ENCODE measurements at regions not wholly inside any gene's neighbourhood (a gene's known extent, or its start where the extent isn't known, plus 50 kb on each side); places are given as distances from the start of the nearest gene placed in this dataset.

DNA sequence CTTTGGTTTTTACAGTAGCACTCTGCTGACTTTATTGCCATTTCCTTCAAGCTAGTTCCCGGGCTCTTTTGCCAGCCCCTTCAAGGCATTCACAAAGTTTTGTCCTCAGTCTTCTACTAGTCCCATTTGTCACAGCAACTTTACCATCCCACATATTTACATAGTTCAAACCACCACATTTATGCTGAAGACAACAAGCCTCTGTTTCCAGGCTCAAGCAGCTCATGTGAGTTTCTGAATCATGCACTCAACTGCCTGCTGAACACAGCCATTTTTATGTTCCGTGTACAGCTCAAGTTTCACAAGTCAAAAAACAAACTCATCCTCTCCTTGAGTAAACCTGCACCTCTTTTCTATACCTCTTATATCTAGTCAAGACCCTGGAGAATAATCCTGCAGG, 977.0 kb upstream of the SLC10A2 start:
- Histone ChIP-seq H2AFZ (no peak overlapping the region), H3K9me2 (ENCODE audit: insufficient read depth) (no peaks in the 10 kb centered on the region), H3K4me1 (ENCODE audit: insufficient read depth) (no peaks in the 10 kb centered on the region), H3K27me3 (replicated peaks; ENCODE audit: insufficient read depth) (no peaks in the 10 kb centered on the region), H3K4me3 (no peak overlapping the region), H3K4me2 (ENCODE audit: unreplicated experiment) (no peak overlapping the region), H3K79me2 (ENCODE audit: insufficient read depth) (no peaks in the 10 kb centered on the region), H3K9ac (no peak overlapping the region), H3K36me3 (ENCODE audit: low read depth) (no peaks in the 10 kb centered on the region), H3K9me3 (ENCODE audit: low read depth) (no peaks in the 10 kb centered on the region), H3F3A (ENCODE audit: insufficient read depth) (no peaks in the 10 kb centered on the region), H3K27ac (no peak overlapping the region), H4K20me1 (ENCODE audit: insufficient read depth) (no peaks in the 10 kb centered on the region)
- TF ChIP-seq EZH2 (IDR thresholded peaks at IDR 0.05; ENCODE audit: insufficient read depth, poor library complexity, severe bottlenecking): no peak
- no peak for TF ChIP-seq EZH2phosphoT487 (IDR thresholded peaks at IDR 0.05; ENCODE audit: insufficient read depth, low read depth)
- no peak for DNase-seq
- 10 to 11% methylated on average over 2 of the region's 2 CpGs for WGBS, 2 experiments (ENCODE audit: low coverage in 1 of 2, low lambda C conversion rate in 2 of 2, missing lambda C conversion rate in 2 of 2)
- in situ Hi-C loops (cut with MboI): no loop called here

DNA sequence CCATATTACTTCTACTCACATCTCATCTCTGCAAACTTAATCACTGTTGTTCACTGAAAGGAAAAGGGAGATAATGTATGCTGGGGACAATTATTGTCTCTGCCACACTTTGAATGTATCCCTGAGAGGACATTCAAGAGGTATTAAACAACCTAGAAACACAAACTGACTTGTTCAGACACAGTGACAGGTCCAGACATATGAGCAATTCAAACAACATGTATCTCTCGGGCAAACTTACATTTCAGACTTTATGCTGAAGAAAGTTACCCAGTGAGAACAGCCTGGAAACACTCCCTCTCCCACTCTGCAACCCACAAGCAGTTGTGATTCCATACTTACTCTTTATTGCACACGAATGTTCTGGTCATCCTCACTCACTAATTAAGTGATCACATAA, 968.7 kb upstream of the SLC10A2 start:
- no peak for TF ChIP-seq EZH2phosphoT487 (IDR thresholded peaks at IDR 0.05; ENCODE audit: insufficient read depth, low read depth)
- no peak for TF ChIP-seq EZH2 (IDR thresholded peaks at IDR 0.05; ENCODE audit: insufficient read depth, poor library complexity, severe bottlenecking)
- Histone ChIP-seq H3K9me2 (ENCODE audit: insufficient read depth) (no peaks in the 10 kb centered on the region), H3K27ac (no peak overlapping the region), H2AFZ (no peak overlapping the region), H3K9ac (no peak overlapping the region), H3K27me3 (replicated peaks; ENCODE audit: insufficient read depth) (no peaks in the 10 kb centered on the region), H3K4me3 (no peak overlapping the region), H3K79me2 (ENCODE audit: insufficient read depth) (no peaks in the 10 kb centered on the region), H3F3A (ENCODE audit: insufficient read depth) (no peaks in the 10 kb centered on the region), H4K20me1 (ENCODE audit: insufficient read depth) (no peaks in the 10 kb centered on the region), H3K4me1 (ENCODE audit: insufficient read depth) (no peaks in the 10 kb centered on the region), H3K4me2 (ENCODE audit: unreplicated experiment) (no peak overlapping the region), H3K36me3 (ENCODE audit: low read depth) (no peaks in the 10 kb centered on the region), H3K9me3 (ENCODE audit: low read depth) (no peaks in the 10 kb centered on the region)
- DNase-seq: no peak
- in situ Hi-C loops (cut with MboI): no loop called here
- 27 to 33% methylated on average over 2 of the region's 2 CpGs for WGBS, 2 experiments (ENCODE audit: low coverage in 1 of 2, low lambda C conversion rate in 2 of 2, missing lambda C conversion rate in 2 of 2)

DNA sequence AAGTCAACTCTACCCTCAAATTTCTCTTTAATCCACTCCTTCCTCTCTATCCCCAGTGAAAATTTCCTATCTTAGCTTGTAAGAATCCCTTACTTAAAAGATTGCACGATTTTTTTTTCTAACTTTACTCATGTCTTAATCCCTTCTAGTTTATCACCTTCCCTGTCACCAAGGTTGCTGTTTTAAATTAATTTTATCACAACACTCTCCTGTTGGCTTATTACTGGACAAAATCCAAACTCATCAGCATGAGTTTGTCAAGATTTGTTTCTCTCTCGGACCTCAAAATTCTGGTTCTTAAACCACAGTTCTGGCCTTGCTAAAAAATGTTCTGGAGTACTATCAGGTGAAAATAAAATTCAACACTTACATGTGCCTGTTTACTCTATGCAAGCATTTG, 959.1 kb upstream of the SLC10A2 start:
- Histone ChIP-seq H2AFZ (no peak overlapping the region), H3K9ac (no peak overlapping the region), H3K79me2 (ENCODE audit: insufficient read depth) (no peaks in the 10 kb centered on the region), H4K20me1 (ENCODE audit: insufficient read depth) (no peaks in the 10 kb centered on the region), H3K9me3 (ENCODE audit: low read depth) (no peaks in the 10 kb centered on the region), H3K36me3 (ENCODE audit: low read depth) (no peaks in the 10 kb centered on the region), H3K4me2 (ENCODE audit: unreplicated experiment) (no peak overlapping the region), H3K27me3 (replicated peaks; ENCODE audit: insufficient read depth) (no peaks in the 10 kb centered on the region), H3K4me3 (no peak overlapping the region), H3K4me1 (ENCODE audit: insufficient read depth) (no peaks in the 10 kb centered on the region), H3K9me2 (ENCODE audit: insufficient read depth) (no peaks in the 10 kb centered on the region), H3F3A (ENCODE audit: insufficient read depth) (no peaks in the 10 kb centered on the region), H3K27ac (no peak overlapping the region)
- in situ Hi-C loops (cut with MboI): no loop called here
- no peak for DNase-seq
- no peak for TF ChIP-seq EZH2phosphoT487 (IDR thresholded peaks at IDR 0.05; ENCODE audit: insufficient read depth, low read depth)
- no peak for TF ChIP-seq EZH2 (IDR thresholded peaks at IDR 0.05; ENCODE audit: insufficient read depth, poor library complexity, severe bottlenecking)
- WGBS, 2 experiments (ENCODE audit: low coverage in 1 of 2, low lambda C conversion rate in 2 of 2, missing lambda C conversion rate in 2 of 2): 23% methylated on average over 2 of the region's 2 CpGs

DNA sequence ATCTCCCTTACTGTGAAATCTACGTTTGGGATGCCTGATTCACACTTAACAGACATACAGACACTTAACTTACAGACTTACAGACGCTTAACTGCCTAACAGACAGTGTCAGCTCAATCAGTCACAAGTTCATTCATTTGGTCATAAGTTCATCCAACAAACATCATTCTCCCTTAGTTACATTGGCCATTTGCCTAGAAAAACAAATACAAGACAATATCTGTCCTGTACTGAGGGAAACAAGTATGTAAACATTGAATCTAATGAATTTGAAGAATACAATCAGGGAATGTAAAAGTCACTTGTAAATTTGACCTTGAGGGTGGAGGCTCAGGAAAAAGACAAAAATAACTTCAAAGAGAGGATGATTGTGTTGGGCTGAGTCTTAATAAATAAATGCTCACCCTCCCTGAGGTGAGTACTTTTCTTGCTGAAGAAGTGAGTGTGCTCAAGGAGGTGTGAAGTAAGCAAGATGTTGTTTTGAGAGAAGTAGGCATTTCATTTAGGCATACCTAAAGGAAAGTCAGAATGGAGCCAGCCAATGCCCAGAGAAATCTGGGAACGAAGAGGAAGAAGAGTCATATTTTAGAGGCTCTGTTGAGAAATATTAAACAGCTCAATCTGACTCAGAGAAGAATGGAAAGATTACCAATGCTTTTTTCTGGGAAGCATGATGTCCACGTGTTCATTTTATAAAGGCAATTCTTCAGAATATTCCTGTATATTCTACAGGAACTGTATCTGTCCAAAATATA, 958.4 kb upstream of the SLC10A2 start:
- in situ Hi-C loops (cut with MboI): no loop called here
- WGBS, 2 experiments (ENCODE audit: low coverage in 1 of 2, low lambda C conversion rate in 2 of 2, missing lambda C conversion rate in 2 of 2): 2 to 6% methylated on average over 4 of the region's 4 CpGs

More for the DNA sequence above, 958.4 kb upstream of the SLC10A2 start:
- H4K20me1 ChIP-seq (ENCODE audit: insufficient read depth): no peaks in the 10 kb centered on the region
- H3K4me2 ChIP-seq (ENCODE audit: unreplicated experiment): no peak overlapping the region
- no peaks in the 10 kb centered on the region for H3K9me3 ChIP-seq (ENCODE audit: low read depth)
- no peak overlapping the region for H2AFZ ChIP-seq
- no peaks in the 10 kb centered on the region for H3K9me2 ChIP-seq (ENCODE audit: insufficient read depth)
- TF ChIP-seq EZH2phosphoT487 (IDR thresholded peaks at IDR 0.05; ENCODE audit: insufficient read depth, low read depth) (no peak), EZH2 (IDR thresholded peaks at IDR 0.05; ENCODE audit: insufficient read depth, poor library complexity, severe bottlenecking) (no peak)
- no peaks in the 10 kb centered on the region for H3F3A ChIP-seq (ENCODE audit: insufficient read depth)
- no peak overlapping the region for H3K9ac ChIP-seq
- no peaks in the 10 kb centered on the region for H3K4me1 ChIP-seq (ENCODE audit: insufficient read depth)
- H3K27ac ChIP-seq: no peak overlapping the region
- H3K36me3 ChIP-seq (ENCODE audit: low read depth): no peaks in the 10 kb centered on the region
- no peaks in the 10 kb centered on the region for H3K79me2 ChIP-seq (ENCODE audit: insufficient read depth)
- H3K27me3 ChIP-seq (replicated peaks; ENCODE audit: insufficient read depth): no peaks in the 10 kb centered on the region
- H3K4me3 ChIP-seq: no peak overlapping the region
- no peak for DNase-seq
